Stimulated activated memory B cell treated with anti-CD40 and anti-IgM and Interleukin-4, amounts not matched to agents 10 μg/mL and 1 μg/mL and 100 μg/mL, for 72 hours (primary cell): ENCODE measurements at regions not wholly inside any gene's neighbourhood (a gene's known extent, or its start where the extent isn't known, plus 50 kb on each side); places are given as distances from the start of the nearest gene placed in this dataset.

Experiments used
- ATAC-seq: fragments of 150-1000 bp; cut with Tn5 transposase; 2 replicates; pipeline ENCODE4 v1.10.0; 2021
- H3K27ac Mint-ChIP-seq: one replicate; pipeline ENCODE4 v1.8.0; 2022; ENCODE audit warnings: mild to moderate bottlenecking, mixed read lengths
- H3K27me3 Mint-ChIP-seq: one replicate; pipeline ENCODE4 v1.8.0; 2022; ENCODE audit warnings: mixed read lengths
- H3K36me3 Mint-ChIP-seq: one replicate; pipeline ENCODE4 v1.8.0; 2022; ENCODE audit warnings: mixed read lengths
- H3K4me1 Mint-ChIP-seq: one replicate; pipeline ENCODE4 v1.8.0; 2022; ENCODE audit warnings: mixed read lengths
- H3K4me3 Mint-ChIP-seq: one replicate; pipeline ENCODE4 v1.8.0; 2022; ENCODE audit warnings: mild to moderate bottlenecking, moderate library complexity, mixed read lengths
- H3K9me3 Mint-ChIP-seq: one replicate; pipeline ENCODE4 v1.8.0; 2022; ENCODE audit warnings: mixed read lengths

GRCh38 chr22:49366437-49366836 is 461.2 kb downstream of the BRD1 start:
- Mint-ChIP-seq H3K27me3 (peaks cover 37% of the 10 kb centered on the region), H3K27ac (no peak overlapping the region)

DNA sequence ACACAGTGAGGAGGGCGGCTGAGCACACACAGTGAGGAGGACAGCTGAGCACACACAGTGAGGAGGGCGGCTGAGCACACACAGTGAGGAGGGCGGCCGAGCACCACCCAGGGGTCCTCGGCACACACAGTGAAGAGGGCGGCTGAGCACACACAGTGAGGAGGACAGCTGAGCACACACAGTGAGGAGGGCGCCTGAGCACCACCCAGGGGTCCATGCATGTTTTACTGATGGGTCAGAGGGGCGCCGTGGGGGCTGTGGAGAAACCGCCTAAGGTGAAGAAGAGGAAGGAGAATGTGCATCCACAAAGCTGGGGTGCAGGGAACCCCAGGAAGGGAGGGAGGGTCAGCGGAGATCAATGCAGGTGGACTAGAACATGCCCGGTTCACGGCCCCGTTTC is 461.8 kb downstream of the BRD1 start:
- H3K4me1 Mint-ChIP-seq = peaks cover 2% of the 10 kb centered on the region
- no peak overlapping the region for H3K27ac Mint-ChIP-seq
- H3K4me3 Mint-ChIP-seq = no peak overlapping the region
- ATAC-seq = no peak
- H3K27me3 Mint-ChIP-seq = peaks cover 37% of the 10 kb centered on the region
- H3K36me3 Mint-ChIP-seq = no peaks in the 10 kb centered on the region
- no peaks in the 10 kb centered on the region for H3K9me3 Mint-ChIP-seq

More at GRCh38 chr22:49366437-49366836, 461.2 kb downstream of the BRD1 start:
- no peak overlapping the region for H3K4me3 Mint-ChIP-seq
- no peak for ATAC-seq
- no peaks in the 10 kb centered on the region for H3K4me1 Mint-ChIP-seq
- no peaks in the 10 kb centered on the region for H3K36me3 Mint-ChIP-seq
- H3K9me3 Mint-ChIP-seq = no peaks in the 10 kb centered on the region

GRCh38 chr22:49365191-49365837 is 462.4 kb downstream of the BRD1 start:
- H3K27ac Mint-ChIP-seq = no peak overlapping the region
- peaks cover 37% of the 10 kb centered on the region for H3K27me3 Mint-ChIP-seq
- no peaks in the 10 kb centered on the region for H3K9me3 Mint-ChIP-seq
- H3K4me3 Mint-ChIP-seq = no peak overlapping the region
- H3K36me3 Mint-ChIP-seq = no peaks in the 10 kb centered on the region
- H3K4me1 Mint-ChIP-seq = peaks cover 8% of the 10 kb centered on the region
- no peak for ATAC-seq

- no peak for ATAC-seq
- H3K36me3 Mint-ChIP-seq = no peaks in the 10 kb centered on the region
- H3K27me3 Mint-ChIP-seq = peaks cover 29% of the 10 kb centered on the region
- no peaks in the 10 kb centered on the region for H3K9me3 Mint-ChIP-seq
- H3K4me3 Mint-ChIP-seq = no peak overlapping the region
- H3K4me1 Mint-ChIP-seq = peaks cover 9% of the 10 kb centered on the region
- no peak overlapping the region for H3K27ac Mint-ChIP-seq
Observed at GRCh38 chr22:49364398-49364797, 463.3 kb downstream of the BRD1 start.

DNA sequence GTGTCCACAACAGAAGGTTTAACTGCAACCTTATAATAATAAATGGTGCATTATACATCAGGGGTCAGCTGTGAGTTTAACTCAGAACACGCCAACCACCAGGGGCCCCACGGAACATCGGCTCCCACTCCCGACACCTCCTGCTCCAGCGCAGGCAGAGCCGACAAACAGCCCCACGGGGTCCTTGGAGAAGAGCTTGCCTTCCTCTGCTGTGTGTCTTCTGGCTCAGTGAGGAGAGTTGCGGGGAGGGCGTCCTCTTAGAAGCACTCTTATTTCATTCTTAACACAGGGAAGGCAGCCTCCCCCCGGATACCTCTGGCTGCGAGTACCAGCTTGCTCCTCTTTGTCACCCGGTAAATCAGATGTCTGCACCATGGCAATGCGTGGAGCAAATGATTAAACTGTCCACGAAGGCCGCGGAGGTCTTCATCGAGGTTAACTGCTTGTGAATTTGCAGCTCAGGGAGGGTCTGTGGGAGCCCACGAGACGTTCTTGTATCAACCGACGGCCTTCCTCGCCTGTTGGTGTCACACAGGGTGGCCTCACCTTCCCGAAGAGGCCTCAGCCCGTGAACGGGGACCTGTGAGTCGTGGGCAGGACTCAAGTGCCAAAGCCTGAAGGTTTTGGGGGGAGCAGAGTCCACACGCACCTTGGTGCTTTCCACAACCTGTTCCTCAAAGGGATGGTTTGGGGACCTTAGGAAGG is 464.0 kb downstream of the BRD1 start:
- Mint-ChIP-seq H3K4me3 (no peak overlapping the region), H3K36me3 (no peaks in the 10 kb centered on the region), H3K4me1 (peaks cover 9% of the 10 kb centered on the region), H3K27ac (no peak overlapping the region), H3K9me3 (no peaks in the 10 kb centered on the region), H3K27me3 (peaks cover 22% of the 10 kb centered on the region)
- no peak for ATAC-seq

DNA sequence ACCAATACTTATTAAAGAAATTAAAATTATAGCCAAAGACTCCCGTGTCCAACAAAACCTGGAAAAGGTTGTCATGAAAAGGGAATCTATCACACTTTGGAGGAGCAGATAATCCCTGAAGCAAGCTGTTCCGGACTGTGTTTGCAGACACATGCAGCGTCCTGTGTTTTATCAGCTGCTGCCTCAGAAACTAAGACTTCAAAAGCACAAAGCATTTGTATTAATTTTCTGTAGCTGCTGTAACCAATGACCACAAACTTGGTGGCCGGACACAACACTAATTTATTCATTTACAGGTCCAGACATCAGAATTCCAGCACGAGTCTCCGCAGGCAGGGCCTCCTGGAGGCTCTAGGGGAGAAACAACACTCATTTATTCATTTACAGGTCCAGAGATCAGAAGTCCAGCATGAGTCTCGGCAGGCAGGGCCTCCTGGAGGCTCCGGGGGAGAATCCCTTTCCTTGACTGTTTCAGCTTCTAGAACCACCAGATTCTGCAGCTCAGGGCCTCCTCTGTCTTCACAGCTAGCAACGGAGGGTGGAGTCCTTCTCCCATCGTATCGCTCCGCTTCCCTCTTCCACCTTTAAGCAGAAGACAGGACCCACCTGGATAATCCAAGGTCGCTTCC is 465.3 kb downstream of the BRD1 start:
- Mint-ChIP-seq H3K4me1 (peaks cover 9% of the 10 kb centered on the region), H3K36me3 (no peaks in the 10 kb centered on the region), H3K27me3 (peaks cover 13% of the 10 kb centered on the region), H3K9me3 (no peaks in the 10 kb centered on the region), H3K4me3 (no peak overlapping the region), H3K27ac (no peak overlapping the region)
- no peak for ATAC-seq

GRCh38 chr22:49361164-49361563 is 466.5 kb downstream of the BRD1 start:
- ATAC-seq = no peak
- H3K4me1 Mint-ChIP-seq = peaks cover 9% of the 10 kb centered on the region
- no peaks in the 10 kb centered on the region for H3K9me3 Mint-ChIP-seq
- no peaks in the 10 kb centered on the region for H3K36me3 Mint-ChIP-seq
- no peak overlapping the region for H3K27ac Mint-ChIP-seq
- H3K4me3 Mint-ChIP-seq = no peak overlapping the region
- peaks cover 9% of the 10 kb centered on the region for H3K27me3 Mint-ChIP-seq

DNA sequence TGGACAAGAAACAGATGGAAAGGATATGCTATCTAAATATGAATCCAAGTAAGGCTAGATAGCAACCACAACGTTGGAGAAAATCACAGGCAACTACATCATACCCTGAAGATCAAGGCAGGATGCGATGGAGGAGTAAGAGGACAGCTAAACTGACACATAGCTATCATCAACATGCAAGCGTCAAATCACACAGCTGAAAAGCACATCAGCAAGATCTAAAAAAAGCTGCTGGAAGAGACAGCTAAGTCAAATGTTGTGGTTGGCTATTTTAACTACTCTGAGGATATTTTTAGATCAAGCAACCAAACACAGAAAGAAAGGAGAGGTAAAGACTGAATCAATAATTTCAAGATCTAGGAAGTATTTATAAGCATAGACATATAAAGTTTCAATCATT is 466.9 kb downstream of the BRD1 start:
- no peak overlapping the region for H3K4me3 Mint-ChIP-seq
- ATAC-seq = no peak
- H3K27me3 Mint-ChIP-seq = peaks cover 9% of the 10 kb centered on the region
- H3K27ac Mint-ChIP-seq = no peak overlapping the region
- H3K9me3 Mint-ChIP-seq = no peaks in the 10 kb centered on the region
- H3K36me3 Mint-ChIP-seq = no peaks in the 10 kb centered on the region
- H3K4me1 Mint-ChIP-seq = peaks cover 9% of the 10 kb centered on the region

GRCh38 chr22:49359076-49359475 is 468.6 kb downstream of the BRD1 start:
- Mint-ChIP-seq H3K9me3 (no peaks in the 10 kb centered on the region), H3K4me1 (peaks cover 9% of the 10 kb centered on the region), H3K27me3 (peaks cover 18% of the 10 kb centered on the region), H3K27ac (no peak overlapping the region), H3K36me3 (no peaks in the 10 kb centered on the region), H3K4me3 (no peak overlapping the region)
- ATAC-seq = no peak

DNA sequence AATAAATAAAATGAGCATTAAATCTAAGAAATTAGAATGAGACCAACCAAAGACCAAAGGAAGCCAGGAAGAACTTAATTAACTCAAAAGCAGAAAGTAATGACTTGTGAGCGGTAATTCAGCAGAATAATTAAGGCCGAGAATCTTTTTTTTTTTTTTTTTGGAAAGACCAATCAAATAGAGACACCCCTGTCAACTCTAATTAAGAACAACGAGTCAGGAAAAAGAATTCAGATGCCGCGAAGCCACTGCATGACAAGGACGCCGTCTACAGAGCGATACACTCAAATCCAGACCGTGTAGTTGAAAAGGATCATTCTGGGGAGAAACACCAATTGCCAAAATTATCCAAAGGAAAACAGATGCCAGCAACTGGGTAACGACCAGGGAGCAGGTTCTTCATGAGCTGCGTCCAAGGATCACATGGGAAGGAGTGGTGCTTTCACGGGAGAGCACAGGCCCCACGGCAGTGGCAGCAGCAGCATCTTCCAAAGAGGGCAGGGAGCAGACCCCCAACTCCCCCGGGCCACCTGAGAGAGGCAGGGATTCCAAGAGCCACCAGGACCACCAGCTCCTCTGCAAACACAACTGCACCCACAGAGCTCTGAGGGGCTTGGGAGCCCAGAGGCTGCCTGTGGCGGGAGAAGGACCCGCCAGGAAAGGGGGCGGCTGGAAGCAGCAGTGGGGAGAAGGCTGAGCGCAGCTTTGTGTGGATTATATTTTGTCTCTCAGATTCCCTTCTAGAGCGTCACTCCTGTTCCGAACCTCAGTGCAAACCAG is 469.8 kb downstream of the BRD1 start:
- Mint-ChIP-seq H3K4me1 (peaks cover 9% of the 10 kb centered on the region), H3K4me3 (no peak overlapping the region), H3K27me3 (peaks cover 29% of the 10 kb centered on the region), H3K27ac (no peak overlapping the region), H3K9me3 (no peaks in the 10 kb centered on the region), H3K36me3 (no peaks in the 10 kb centered on the region)
- no peak for ATAC-seq

DNA sequence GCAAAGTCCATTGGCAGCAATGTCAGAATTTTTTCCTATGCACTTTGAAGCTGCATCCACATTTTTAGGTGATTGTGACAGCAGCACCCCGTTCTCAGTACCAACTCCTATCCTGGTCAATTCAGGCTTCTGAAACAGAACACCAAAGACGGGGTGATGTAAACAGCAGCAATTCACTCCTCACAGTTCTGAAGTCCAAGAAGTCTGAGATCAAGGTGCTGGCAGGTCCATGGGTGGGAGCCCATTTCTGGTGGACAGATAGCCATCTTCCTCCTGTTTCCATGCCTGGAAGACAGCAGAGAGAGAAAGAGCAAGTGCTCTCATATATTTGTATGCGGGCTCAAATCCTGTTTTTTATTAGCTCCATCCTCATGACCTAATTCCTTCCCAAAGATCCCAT is 471.2 kb downstream of the BRD1 start:
- no peaks in the 10 kb centered on the region for H3K36me3 Mint-ChIP-seq
- H3K4me1 Mint-ChIP-seq = peaks cover 9% of the 10 kb centered on the region
- peaks cover 43% of the 10 kb centered on the region for H3K27me3 Mint-ChIP-seq
- no peak overlapping the region for H3K4me3 Mint-ChIP-seq
- no peak overlapping the region for H3K27ac Mint-ChIP-seq
- no peak for ATAC-seq
- H3K9me3 Mint-ChIP-seq = no peaks in the 10 kb centered on the region

DNA sequence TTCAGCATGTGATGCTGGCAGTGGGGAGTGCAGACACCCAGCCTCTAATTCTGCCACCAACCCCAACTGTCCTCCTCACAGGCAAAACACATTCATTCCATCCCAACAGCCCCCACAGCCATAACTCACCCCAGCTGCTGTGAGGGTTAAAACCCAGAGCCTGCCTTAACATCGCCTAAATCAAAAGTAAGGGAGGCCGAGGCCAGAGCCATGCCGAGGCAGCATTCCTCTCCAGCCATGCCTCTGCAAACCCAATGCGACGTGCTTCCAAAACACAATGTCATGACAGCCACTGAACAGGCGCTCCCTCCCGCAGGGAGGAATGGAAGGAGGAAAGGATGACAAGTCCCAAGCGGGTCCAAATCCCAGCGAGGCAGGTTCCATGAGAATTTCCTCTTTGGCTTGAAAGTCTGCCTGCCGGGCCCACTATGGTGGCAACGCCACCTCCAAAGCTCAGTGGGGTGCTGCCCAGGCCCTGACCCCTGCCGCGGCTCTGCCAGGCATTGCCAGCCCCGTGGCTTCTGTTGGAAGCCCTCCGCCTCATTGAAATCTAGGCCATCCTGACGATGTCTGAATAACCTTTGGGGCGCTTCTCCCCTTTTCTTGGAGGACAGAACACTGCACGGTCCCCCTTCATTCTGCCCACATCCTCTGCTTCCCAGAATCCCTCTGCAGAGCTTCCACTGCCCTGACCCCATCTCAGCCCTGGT is 472.3 kb downstream of the BRD1 start:
- Mint-ChIP-seq H3K36me3 (no peaks in the 10 kb centered on the region), H3K4me1 (peaks cover 2% of the 10 kb centered on the region), H3K27ac (no peak overlapping the region), H3K9me3 (no peaks in the 10 kb centered on the region), H3K27me3 (peaks cover 49% of the 10 kb centered on the region), H3K4me3 (no peak overlapping the region)
- no peak for ATAC-seq

DNA sequence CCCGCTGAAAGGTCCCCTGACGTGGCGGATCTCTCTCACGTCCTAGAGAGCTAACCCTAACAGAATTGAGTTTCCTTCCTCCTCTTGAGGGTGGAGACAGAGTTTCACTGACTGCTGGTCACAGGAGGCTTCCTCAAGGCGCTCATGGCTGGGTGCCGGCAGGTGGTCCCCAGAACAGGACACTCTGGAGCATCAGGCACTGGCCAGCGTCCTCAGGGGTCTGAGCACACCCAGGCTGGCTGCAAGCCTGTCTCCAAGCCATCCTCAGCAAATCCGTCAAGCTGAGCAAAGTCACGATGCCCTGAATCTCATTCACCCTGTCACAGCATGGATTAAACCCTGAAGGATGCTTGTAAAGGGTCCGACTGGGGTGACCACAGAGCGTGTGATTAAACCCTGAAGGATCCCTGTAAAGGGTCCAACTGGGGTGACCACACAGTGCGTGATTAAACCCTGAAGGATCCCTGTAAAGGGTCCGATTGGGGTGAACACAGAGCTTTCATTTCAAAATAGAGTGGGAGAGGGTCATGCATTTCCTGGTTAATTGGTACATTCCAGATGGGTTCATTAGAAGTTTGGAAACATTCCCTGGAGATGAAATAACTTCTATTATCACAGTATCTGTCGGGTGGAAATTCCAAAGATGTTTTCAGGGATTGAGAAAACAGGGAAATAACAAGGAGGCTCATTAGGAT is 473.0 kb downstream of the BRD1 start:
- H3K4me1 Mint-ChIP-seq = no peaks in the 10 kb centered on the region
- no peak overlapping the region for H3K27ac Mint-ChIP-seq
- ATAC-seq = no peak
- no peak overlapping the region for H3K4me3 Mint-ChIP-seq
- H3K27me3 Mint-ChIP-seq = peaks cover 56% of the 10 kb centered on the region
- H3K36me3 Mint-ChIP-seq = no peaks in the 10 kb centered on the region
- no peaks in the 10 kb centered on the region for H3K9me3 Mint-ChIP-seq

DNA sequence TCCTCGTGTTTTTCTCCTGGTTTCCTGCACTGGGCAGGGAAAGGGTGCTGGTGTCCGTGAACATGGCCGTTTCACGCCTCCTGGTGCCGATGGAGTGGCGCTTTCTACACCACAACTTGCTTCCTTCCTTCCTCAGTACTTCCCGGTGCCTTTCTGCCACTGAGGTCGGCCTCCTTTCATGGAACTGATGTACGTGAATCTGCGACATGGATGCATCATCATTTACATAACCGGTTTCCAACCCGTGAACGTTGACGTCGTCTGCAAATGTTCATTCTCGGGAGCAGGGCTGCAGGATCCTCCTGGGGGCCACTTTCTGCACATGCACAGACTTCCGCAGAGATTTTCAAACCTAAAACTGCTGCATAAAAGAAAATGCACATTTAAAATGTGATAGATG is 474.4 kb downstream of the BRD1 start:
- Mint-ChIP-seq H3K27me3 (peaks cover 71% of the 10 kb centered on the region), H3K27ac (no peak overlapping the region), H3K9me3 (no peaks in the 10 kb centered on the region), H3K4me1 (no peaks in the 10 kb centered on the region), H3K4me3 (no peak overlapping the region), H3K36me3 (no peaks in the 10 kb centered on the region)
- ATAC-seq = no peak
